Smooth muscle cell (in vitro differentiated cells): ENCODE measurements at regions not wholly inside any gene's neighbourhood (a gene's known extent, or its start where the extent isn't known, plus 50 kb on each side); places are given as distances from the start of the nearest gene placed in this dataset.

ENCODE experiments used
- DNase-seq: peaks from one replicate; lab custom pipeline; 2025; ENCODE audit not compliant: unreplicated experiment; lab: John Stamatoyannopoulos, UW
- H2AFZ ChIP-seq: fragments of 200-600 bp; sonication (generic); 2 replicates; pipeline ENCODE4 v1.6.0; 2016; ENCODE audit warnings: antibody characterized with exemption, low read depth, mild to moderate bottlenecking
- H3F3A ChIP-seq: fragments of 200-600 bp; sonication (generic); 2 replicates; pipeline ENCODE4 v1.6.0; 2017; ENCODE audit warnings: antibody characterized with exemption, low read depth
- H3K27ac ChIP-seq: fragments of 200-600 bp; sonication (generic); 2 replicates; pipeline ENCODE4 v1.5.1; 2016; ENCODE audit warnings: low read depth, mild to moderate bottlenecking
- H3K27me3 ChIP-seq: fragments of 200-600 bp; sonication (generic); 2 replicates; pipeline ENCODE4 v1.6.1; 2016; ENCODE audit warnings: low read depth, mild to moderate bottlenecking
- H3K36me3 ChIP-seq: fragments of 200-600 bp; sonication (generic); 2 replicates; pipeline ENCODE4 v1.5.1; 2016; ENCODE audit warnings: low read depth
- H3K4me1 ChIP-seq: fragments of 200-600 bp; sonication (generic); 2 replicates; pipeline ENCODE4 v1.5.1; 2016; ENCODE audit warnings: low read depth
- H3K4me2 ChIP-seq: fragments of 200-600 bp; sonication (generic); 2 replicates; pipeline ENCODE4 v1.6.0; 2016; ENCODE audit warnings: mild to moderate bottlenecking
- H3K4me3 ChIP-seq: fragments of 200-600 bp; sonication (generic); 2 replicates; pipeline ENCODE4 v1.5.1; 2016; ENCODE audit warnings: mild to moderate bottlenecking
- H3K79me2 ChIP-seq: fragments of 200-600 bp; sonication (generic); 2 replicates; pipeline ENCODE4 v1.6.0; 2016; ENCODE audit warnings: low read depth, mild to moderate bottlenecking
- H3K9ac ChIP-seq: fragments of 200-600 bp; sonication (generic); 2 replicates; pipeline ENCODE4 v1.6.0; 2016; ENCODE audit warnings: low read depth
- H3K9me3 ChIP-seq: fragments of 200-600 bp; sonication (generic); replicated peaks from 2 replicates; pipeline ENCODE4 v1.5.1; 2016; ENCODE audit warnings: low read depth
- H4K20me1 ChIP-seq: fragments of 200-600 bp; sonication (generic); 2 replicates; pipeline ENCODE4 v1.6.0; 2016; ENCODE audit warnings: low read depth
- WGBS: methylation state at CpG from one replicate; pipeline ENCODE4 v1.1.7; 2016; ENCODE audit warnings: low lambda C conversion rate; 5-methylcytosine and 5-hydroxymethylcytosine counted together
- TF ChIP-seq, protein P1 (sequence below): fragments of 200-600 bp; sonication (generic); IDR thresholded peaks from 2 replicates; pipeline ENCODE4 v1.5.1; 2017; ENCODE audit warnings: borderline replicate concordance, mild to moderate bottlenecking, antibody characterized with exemption; ENCODE audit not compliant: insufficient read depth, poor library complexity, severe bottlenecking

DNA sequence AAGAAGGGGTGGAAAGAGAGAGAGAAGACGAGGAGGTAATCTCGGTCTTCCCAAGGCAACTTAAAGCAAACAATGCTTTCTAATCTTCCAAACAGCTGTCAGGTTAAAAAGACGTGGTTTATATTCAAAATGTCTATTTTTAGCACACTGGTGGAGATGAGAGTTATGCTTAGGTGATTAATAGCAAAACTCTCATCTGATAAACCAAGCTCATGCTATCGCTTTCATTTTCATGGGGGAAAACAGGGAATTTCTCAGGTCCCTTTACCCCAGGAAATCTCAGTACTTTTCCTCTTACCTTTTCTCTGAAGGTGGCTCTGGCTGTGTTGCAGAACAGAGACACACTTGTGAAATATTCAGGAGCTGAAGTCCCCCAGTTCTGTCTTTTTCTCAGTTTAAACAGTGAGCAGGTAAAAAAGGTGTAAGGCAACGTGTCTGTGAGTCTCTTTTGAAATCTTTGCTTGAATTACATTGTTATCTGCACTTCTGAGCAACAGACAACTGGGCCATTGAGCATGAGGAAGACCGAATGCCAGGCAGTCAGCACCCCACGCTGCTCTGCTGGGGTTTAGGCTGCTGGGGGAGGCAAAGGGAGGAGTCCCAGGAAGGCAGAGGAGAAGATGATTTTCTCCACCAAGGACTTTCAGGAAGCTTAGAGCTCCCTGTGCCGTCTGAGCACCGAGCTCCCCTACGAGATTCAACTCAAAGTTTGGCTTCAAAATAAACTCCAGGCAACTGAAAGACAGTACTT, 759.3 kb downstream of the BCL11B start:
- Histone ChIP-seq H3K79me2 (no peaks in the 10 kb centered on the region), H3K9ac (no peak overlapping the region)

DNA sequence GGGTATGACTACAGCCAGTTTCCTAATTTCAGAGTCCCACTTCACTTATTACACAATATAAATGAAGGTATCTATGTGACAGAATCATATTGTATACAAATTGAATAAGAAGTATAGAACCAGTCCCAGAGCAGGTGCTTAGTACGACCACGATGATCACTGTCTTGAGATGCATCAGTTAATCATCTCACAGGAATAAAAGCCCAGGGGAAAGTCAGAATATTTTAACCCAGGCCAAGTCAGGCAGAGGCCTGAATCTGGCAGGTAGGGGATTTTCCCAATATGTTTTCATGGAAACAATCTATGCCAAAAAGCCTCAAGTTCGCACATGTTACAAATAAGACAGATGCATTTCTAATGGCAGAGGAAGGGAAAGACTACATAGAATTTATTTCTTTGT, 758.4 kb downstream of the BCL11B start:
- H3K27me3 ChIP-seq = peaks cover 6% of the 10 kb centered on the region
- no peak overlapping the region for H2AFZ ChIP-seq
- H3K4me3 ChIP-seq = no peak overlapping the region
- no peaks in the 10 kb centered on the region for H3K36me3 ChIP-seq
- no peak for DNase-seq
- H4K20me1 ChIP-seq = no peaks in the 10 kb centered on the region
- no peak overlapping the region for H3K27ac ChIP-seq
- H3K9ac ChIP-seq = no peak overlapping the region
- no peaks in the 10 kb centered on the region for H3F3A ChIP-seq
- no peaks in the 10 kb centered on the region for H3K9me3 ChIP-seq
- no peak overlapping the region for H3K4me2 ChIP-seq
- H3K4me1 ChIP-seq = no peaks in the 10 kb centered on the region
- H3K79me2 ChIP-seq = no peaks in the 10 kb centered on the region
- WGBS = 93% methylated on average over 3 of the region's 3 CpGs
- TF ChIP-seq, protein P1, sequence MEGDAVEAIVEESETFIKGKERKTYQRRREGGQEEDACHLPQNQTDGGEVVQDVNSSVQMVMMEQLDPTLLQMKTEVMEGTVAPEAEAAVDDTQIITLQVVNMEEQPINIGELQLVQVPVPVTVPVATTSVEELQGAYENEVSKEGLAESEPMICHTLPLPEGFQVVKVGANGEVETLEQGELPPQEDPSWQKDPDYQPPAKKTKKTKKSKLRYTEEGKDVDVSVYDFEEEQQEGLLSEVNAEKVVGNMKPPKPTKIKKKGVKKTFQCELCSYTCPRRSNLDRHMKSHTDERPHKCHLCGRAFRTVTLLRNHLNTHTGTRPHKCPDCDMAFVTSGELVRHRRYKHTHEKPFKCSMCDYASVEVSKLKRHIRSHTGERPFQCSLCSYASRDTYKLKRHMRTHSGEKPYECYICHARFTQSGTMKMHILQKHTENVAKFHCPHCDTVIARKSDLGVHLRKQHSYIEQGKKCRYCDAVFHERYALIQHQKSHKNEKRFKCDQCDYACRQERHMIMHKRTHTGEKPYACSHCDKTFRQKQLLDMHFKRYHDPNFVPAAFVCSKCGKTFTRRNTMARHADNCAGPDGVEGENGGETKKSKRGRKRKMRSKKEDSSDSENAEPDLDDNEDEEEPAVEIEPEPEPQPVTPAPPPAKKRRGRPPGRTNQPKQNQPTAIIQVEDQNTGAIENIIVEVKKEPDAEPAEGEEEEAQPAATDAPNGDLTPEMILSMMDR = no peak

More for the DNA sequence above, 759.3 kb downstream of the BCL11B start:
- Histone ChIP-seq H2AFZ (no peak overlapping the region), H3K4me2 (no peak overlapping the region), H4K20me1 (no peaks in the 10 kb centered on the region), H3K4me1 (no peaks in the 10 kb centered on the region), H3K27ac (no peak overlapping the region), H3K36me3 (no peaks in the 10 kb centered on the region), H3F3A (no peaks in the 10 kb centered on the region), H3K9me3 (no peaks in the 10 kb centered on the region), H3K4me3 (no peak overlapping the region), H3K27me3 (peaks cover 3% of the 10 kb centered on the region)
- WGBS = 74% methylated on average over 10 of the region's 10 CpGs
- TF ChIP-seq, protein P1 = no peak
- DNase-seq = no peak

- no peaks in the 10 kb centered on the region for H3K4me1 ChIP-seq
- H3K9me3 ChIP-seq = no peaks in the 10 kb centered on the region
- H3K79me2 ChIP-seq = no peaks in the 10 kb centered on the region
- no peak overlapping the region for H3K9ac ChIP-seq
- no peak for DNase-seq
- H4K20me1 ChIP-seq = no peaks in the 10 kb centered on the region
- no peaks in the 10 kb centered on the region for H3K36me3 ChIP-seq
- no peak overlapping the region for H2AFZ ChIP-seq
- no peak overlapping the region for H3K4me3 ChIP-seq
- TF ChIP-seq, protein P1 = no peak
- H3F3A ChIP-seq = no peaks in the 10 kb centered on the region
- H3K4me2 ChIP-seq = no peak overlapping the region
- no peak overlapping the region for H3K27ac ChIP-seq
- peaks cover 6% of the 10 kb centered on the region for H3K27me3 ChIP-seq
Observed at GRCh38 chr14:98514016-98514415, 758.0 kb downstream of the BCL11B start.

- H4K20me1 ChIP-seq = no peaks in the 10 kb centered on the region
- H3K36me3 ChIP-seq = no peaks in the 10 kb centered on the region
- H3F3A ChIP-seq = no peaks in the 10 kb centered on the region
- no peaks in the 10 kb centered on the region for H3K9me3 ChIP-seq
- H2AFZ ChIP-seq = no peak overlapping the region
- TF ChIP-seq, protein P1 = no peak
- H3K27me3 ChIP-seq = no peaks in the 10 kb centered on the region
- no peaks in the 10 kb centered on the region for H3K79me2 ChIP-seq
- DNase-seq = no peak
- 94% methylated on average over 3 of the region's 3 CpGs for WGBS
- no peaks in the 10 kb centered on the region for H3K4me1 ChIP-seq
- H3K9ac ChIP-seq = no peak overlapping the region
- no peak overlapping the region for H3K4me3 ChIP-seq
- no peak overlapping the region for H3K4me2 ChIP-seq
- no peak overlapping the region for H3K27ac ChIP-seq
Observed at GRCh38 chr14:98536256-98536655, 735.7 kb downstream of the BCL11B start.
